GM18861 (cell line): ENCODE measurements at regions not wholly inside any gene's neighbourhood (a gene's known extent, or its start where the extent isn't known, plus 50 kb on each side); places are given as distances from the start of the nearest gene placed in this dataset.

Source experiments
- ATAC-seq: cut with Tn5 transposase; IDR thresholded peaks from one replicate; pipeline ENCODE4 v1.9.1; 2021; ENCODE audit not compliant: unreplicated experiment

- ATAC-seq: no peak
Measured at GRCh38 chr20:56828402-56828801, 199.3 kb downstream of the TFAP2C start.

- no peak for ATAC-seq
Measured at GRCh38 chr20:56829788-56830385, 200.8 kb downstream of the TFAP2C start.

DNA sequence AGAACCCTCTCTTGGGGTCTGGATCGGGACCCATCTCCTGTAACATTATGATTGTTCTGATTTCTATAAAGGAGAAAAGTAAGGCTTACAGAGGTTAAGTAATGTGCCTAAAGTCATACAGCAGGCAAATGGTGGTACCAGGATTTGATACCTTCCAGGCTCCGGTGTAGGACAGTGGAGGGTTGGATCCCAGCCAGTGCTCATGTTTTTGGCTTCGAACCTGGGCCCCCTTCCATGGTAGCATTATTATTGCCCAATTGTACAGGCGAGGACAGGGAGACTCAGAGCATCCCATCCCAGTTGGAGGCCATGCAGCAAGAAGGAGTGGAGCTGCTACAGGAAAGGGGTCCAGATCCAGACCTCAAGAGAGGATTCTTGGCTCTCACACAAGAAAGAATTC, 202.7 kb downstream of the TFAP2C start:
- ATAC-seq: no peak

DNA sequence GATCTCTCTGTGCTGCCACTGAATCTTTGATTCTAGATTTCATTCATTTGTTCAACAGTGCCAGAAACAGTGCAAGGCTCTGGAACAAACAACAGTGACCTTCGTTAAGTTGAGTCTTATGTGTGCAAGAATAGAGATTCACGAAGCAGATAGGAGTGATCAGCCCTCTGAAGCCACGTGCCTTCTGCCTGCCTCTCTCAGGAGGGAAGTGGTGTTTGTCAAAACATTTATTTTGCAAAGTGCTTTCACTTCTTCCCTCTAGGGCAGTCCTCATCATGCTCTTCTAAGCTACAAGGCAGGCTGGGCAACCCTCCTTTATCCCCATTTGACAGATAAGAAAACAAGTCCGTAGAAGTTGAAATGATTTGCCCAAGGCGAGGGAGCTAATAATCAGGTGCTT, 204.3 kb downstream of the TFAP2C start:
- no peak for ATAC-seq

- ATAC-seq: no peak
Measured at GRCh38 chr20:56835829-56836550, 206.9 kb downstream of the TFAP2C start.

GRCh38 chr20:56839222-56839621, 210.1 kb downstream of the TFAP2C start:
- ATAC-seq: no peak

DNA sequence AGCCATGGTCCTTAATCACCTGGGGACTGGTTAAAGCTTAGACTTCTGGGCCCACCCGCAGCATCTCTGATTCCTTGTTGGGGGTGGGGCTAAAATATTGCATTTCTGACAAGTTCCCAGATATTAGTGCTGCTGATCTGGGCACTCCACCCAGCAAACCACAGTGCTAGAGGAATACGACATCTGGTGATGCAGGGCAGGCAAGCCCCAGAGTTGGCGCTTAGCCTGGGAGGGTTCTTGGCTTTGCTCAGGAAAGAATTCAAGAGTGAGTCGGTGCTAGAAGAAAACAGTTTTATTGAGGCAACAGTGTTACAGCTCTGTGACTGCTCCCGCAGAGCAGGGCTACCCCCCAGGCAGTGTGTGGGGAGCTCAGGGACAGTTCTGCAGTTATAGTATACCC, 210.7 kb downstream of the TFAP2C start:
- ATAC-seq: no peak

DNA sequence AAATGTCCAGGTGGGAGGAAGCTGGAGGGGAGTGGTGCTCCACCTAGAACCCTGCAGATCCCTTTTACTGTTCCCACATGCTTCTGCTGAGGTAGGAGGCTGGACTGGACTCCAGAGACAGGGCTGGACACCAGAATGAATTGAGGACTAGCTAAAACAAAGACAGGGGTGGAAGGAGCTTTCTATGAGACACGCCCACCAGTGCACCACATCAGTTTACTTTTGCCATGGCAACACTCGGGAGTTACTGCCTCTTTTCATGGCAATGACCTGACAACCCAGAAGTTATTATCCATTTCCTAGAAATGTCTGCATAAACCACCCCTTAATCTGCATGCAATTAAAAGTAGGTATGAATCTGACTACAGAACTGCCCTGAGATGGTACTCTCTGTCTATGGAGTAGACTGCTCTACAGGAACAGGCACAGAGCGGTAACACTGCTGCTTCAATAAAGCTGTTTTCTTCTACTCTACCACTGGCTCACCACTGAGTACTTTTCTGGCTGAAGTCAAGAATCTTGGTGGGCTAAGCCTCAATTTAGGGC, 211.7 kb downstream of the TFAP2C start:
- no peak for ATAC-seq

- no peak for ATAC-seq
Measured at GRCh38 chr20:56841346-56841908, 212.3 kb downstream of the TFAP2C start.

DNA sequence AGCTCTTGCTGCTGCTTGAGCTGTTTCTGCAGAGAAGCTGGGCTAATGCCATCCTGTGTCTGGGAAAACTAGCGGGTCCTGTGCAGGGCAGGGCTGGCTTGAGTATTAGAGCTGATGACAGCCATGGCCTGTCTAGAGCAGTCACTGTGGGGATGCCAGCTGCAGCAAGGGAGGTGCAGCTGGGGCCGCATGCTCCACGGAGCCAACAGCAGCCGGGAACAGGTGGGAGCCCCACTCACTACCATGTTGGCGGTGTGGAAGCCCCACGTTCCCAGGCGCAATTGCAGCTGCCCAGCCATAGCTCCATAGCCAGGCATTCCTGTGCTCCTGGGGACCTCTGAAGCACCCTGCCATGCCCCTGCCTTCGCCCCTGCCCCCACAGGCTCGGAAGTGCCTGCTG, 212.9 kb downstream of the TFAP2C start:
- no peak for ATAC-seq

DNA sequence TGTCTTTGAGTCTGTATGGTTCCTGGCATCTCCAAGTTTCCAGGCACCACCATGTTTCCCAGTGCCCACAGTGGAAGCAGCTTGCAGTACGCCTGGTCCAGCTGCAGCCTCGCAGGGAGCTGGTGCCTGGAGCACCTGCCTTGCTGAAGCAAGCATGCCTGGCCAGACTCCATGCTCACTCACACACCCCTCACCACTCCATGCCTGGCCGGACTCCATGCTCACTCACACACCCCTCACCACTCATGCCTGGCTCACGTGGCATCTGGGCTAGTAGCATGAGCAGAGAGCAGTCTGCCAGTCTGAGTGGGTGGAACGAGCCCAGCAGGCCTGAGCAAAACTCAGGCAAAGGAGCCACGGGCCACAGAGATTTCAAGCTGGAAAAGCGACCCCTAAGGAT, 214.3 kb downstream of the TFAP2C start:
- ATAC-seq: no peak

- no peak for ATAC-seq
Measured at GRCh38 chr20:56843817-56844216, 214.7 kb downstream of the TFAP2C start.

- no peak for ATAC-seq
Measured at GRCh38 chr20:56845546-56846086, 216.5 kb downstream of the TFAP2C start.

GRCh38 chr20:56848561-56848960, 219.5 kb downstream of the TFAP2C start:
- no peak for ATAC-seq

GRCh38 chr20:56851552-56851951, 222.4 kb downstream of the TFAP2C start:
- no peak for ATAC-seq

GRCh38 chr20:56855708-56856107, 226.6 kb downstream of the TFAP2C start:
- ATAC-seq: no peak

DNA sequence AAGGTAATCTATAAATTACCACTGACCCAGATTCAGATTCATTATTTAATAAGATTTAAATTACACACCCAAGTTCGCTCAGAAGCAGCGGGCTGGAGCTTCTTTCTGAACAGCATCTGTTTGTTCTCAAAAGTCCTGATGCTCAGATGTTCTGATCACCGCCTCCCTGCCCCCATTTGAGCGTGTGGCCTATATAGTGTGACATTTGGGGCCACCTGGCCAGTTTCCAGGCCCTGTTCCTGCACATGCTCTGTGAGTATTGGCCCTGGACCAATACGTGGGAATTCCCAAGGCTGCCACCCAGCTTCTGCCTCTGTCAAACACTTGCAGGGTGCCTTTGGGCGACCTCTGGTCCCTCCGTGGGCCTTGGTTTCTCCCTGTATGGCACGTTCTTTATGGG, 228.8 kb downstream of the TFAP2C start:
- ATAC-seq: no peak

GRCh38 chr20:56859039-56859800, 230.1 kb downstream of the TFAP2C start:
- ATAC-seq: no peak

DNA sequence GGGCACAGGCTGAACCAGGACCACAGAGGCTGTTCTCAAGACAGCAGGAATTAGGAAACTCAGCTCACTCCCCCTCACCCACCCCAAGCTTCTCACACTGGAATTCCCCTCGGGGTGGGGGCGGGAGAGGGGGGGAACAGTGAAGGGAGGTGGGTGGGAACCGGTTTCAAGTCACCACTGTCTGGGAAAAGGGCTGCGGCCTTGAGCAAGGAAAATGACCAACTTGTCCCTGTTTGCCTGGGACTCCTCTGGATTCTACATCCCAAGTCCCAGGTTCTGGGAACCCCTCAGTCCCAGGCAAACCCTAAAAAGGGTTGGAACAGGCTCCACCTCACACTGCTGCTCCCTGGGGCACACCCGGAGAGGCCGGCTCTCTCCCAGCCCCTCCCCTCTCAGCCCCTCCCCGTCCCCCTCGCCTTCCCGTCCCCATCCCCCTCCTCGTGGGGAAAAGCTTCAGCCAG, 230.7 kb downstream of the TFAP2C start:
- ATAC-seq: no peak

GRCh38 chr20:56860413-56860812, 231.3 kb downstream of the TFAP2C start:
- no peak for ATAC-seq

GRCh38 chr20:56861590-56861989, 232.5 kb downstream of the TFAP2C start:
- ATAC-seq: no peak
